A549 (cell line): ENCODE measurements at regions not wholly inside any gene's neighbourhood (a gene's known extent, or its start where the extent isn't known, plus 50 kb on each side); places are given as distances from the start of the nearest gene placed in this dataset.

Source experiments
- CHD4 ChIP-seq: fragments of 200-600 bp; sonication (generic); IDR thresholded peaks from 2 replicates; pipeline ENCODE4 v1.6.1; 2016; ENCODE audit warnings: antibody characterized with exemption, mild to moderate bottlenecking, borderline replicate concordance
- FOSL2 ChIP-seq, 2 experiments: fragments of 450-650 bp in 1 of 2; fragments of >200 bp in 1 of 2; sonication (Bioruptor Twin) in 1 of 2; formaldehyde crosslinking; IDR thresholded peaks; 2 replicates each; pipeline versions ENCODE4 v1.5.0 to v1.6.1; 2016 to 2020; ENCODE audit warnings: mild to moderate bottlenecking in 1 of 2, moderate library complexity in 1 of 2
- KDM1A ChIP-seq: fragments of 200-600 bp; sonication (generic); IDR thresholded peaks from 2 replicates; pipeline ENCODE4 v1.6.1; 2016; ENCODE audit warnings: low read depth, mild to moderate bottlenecking
- POLR2A ChIP-seq: IDR thresholded peaks from 2 replicates; pipeline ENCODE4 v1.6.1; 2012; ENCODE audit warnings: mild to moderate bottlenecking, low read length
- RCOR1 ChIP-seq: fragments of 150-350 bp; IDR thresholded peaks from 2 replicates; pipeline ENCODE4 v1.6.1; 2014; ENCODE audit warnings: antibody characterized with exemption, low read length, low read depth
- TF ChIP-seq, protein P1 (sequence below): fragments of >200 bp; sonication (Bioruptor Twin); formaldehyde crosslinking; IDR thresholded peaks from 3 replicates; pipeline ENCODE4 v1.5.1; 2016
- TF ChIP-seq, protein P2 (sequence below): fragments of 250-450 bp; sonication (Bioruptor Pico); IDR thresholded peaks from 2 replicates; pipeline ENCODE4 v1.5.0; 2021; ENCODE audit warnings: mild to moderate bottlenecking, moderate library complexity, borderline replicate concordance

DNA sequence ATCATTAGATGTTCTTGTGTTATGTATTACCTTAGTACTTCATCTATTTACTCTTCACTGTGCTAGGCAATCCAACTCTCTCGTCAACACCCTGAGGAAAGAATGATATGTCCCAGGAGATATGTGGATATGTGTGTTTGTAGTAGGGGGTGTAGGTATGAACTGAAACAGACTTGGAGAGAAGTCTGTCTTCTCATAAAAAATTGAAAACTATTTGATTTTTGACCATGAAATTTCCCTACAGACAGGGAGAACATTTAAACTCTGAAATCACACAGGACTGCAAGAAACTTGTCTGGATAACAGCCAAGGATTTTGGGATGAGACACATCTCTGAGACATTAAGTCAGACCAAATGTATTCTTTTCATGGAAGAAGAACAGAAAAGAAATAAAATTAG is 967.0 kb upstream of the FAT3 start:
- TF ChIP-seq, protein P1, sequence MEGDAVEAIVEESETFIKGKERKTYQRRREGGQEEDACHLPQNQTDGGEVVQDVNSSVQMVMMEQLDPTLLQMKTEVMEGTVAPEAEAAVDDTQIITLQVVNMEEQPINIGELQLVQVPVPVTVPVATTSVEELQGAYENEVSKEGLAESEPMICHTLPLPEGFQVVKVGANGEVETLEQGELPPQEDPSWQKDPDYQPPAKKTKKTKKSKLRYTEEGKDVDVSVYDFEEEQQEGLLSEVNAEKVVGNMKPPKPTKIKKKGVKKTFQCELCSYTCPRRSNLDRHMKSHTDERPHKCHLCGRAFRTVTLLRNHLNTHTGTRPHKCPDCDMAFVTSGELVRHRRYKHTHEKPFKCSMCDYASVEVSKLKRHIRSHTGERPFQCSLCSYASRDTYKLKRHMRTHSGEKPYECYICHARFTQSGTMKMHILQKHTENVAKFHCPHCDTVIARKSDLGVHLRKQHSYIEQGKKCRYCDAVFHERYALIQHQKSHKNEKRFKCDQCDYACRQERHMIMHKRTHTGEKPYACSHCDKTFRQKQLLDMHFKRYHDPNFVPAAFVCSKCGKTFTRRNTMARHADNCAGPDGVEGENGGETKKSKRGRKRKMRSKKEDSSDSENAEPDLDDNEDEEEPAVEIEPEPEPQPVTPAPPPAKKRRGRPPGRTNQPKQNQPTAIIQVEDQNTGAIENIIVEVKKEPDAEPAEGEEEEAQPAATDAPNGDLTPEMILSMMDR = no peak
- no peak for TF ChIP-seq FOSL2 (IDR thresholded peaks at IDR 0.05)
- TF ChIP-seq FOSL2 (CRISPR knock-in tag; IDR thresholded peaks at IDR 0.05) = no peak
- no peak for TF ChIP-seq RCOR1
- TF ChIP-seq POLR2A = no peak
- TF ChIP-seq CHD4 = no peak
- no peak for TF ChIP-seq KDM1A
- TF ChIP-seq, protein P2, sequence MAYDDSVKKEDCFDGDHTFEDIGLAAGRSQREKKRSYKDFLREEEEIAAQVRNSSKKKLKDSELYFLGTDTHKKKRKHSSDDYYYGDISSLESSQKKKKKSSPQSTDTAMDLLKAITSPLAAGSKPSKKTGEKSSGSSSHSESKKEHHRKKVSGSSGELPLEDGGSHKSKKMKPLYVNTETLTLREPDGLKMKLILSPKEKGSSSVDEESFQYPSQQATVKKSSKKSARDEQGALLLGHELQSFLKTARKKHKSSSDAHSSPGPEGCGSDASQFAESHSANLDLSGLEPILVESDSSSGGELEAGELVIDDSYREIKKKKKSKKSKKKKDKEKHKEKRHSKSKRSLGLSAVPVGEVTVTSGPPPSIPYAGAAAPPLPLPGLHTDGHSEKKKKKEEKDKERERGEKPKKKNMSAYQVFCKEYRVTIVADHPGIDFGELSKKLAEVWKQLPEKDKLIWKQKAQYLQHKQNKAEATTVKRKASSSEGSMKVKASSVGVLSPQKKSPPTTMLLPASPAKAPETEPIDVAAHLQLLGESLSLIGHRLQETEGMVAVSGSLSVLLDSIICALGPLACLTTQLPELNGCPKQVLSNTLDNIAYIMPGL (CRISPR knock-in tag) = no peak
